Left lung (tissue), 4 donors: ENCODE measurements at regions not wholly inside any gene's neighbourhood (a gene's known extent, or its start where the extent isn't known, plus 50 kb on each side); places are given as distances from the start of the nearest gene placed in this dataset.

Source experiments
- ATAC-seq: fragments of 200-7000 bp; cut with Tn5 transposase; one replicate; pipeline ENCODE4 v1.9.1; 2020; ENCODE audit warnings: moderate library complexity
- DNase-seq, 4 donors: peaks; one replicate each; pipeline ENCODE4 v3.0.0-alpha.2; 2013 to 2020
- H3K27ac ChIP-seq, 2 donors: fragments of 200-600 bp; sonication (generic) in 1 of 2; one replicate each; pipeline versions ENCODE4 v1.5.0 to v1.8.0; 2020 to 2021
- H3K27me3 ChIP-seq, 2 donors: fragments of 200-600 bp; sonication (generic) in 1 of 2; one replicate each; pipeline versions ENCODE4 v1.5.0 to v1.8.0; 2020 to 2021
- H3K36me3 ChIP-seq, 2 donors: fragments of 200-600 bp; sonication (generic) in 1 of 2; one replicate each; pipeline versions ENCODE4 v1.5.0 to v1.8.0; 2020 to 2021
- H3K4me1 ChIP-seq, 2 donors: fragments of 200-600 bp; one replicate each; pipeline ENCODE4 v1.8.0; 2021
- H3K4me3 ChIP-seq, 2 donors: fragments of 200-600 bp; sonication (generic) in 1 of 2; one replicate each; pipeline versions ENCODE4 v1.5.0 to v1.8.0; 2020 to 2021; ENCODE audit warnings: mild to moderate bottlenecking in 1 of 2
- H3K9me3 ChIP-seq, 2 donors: fragments of 200-600 bp; sonication (generic) in 1 of 2; one replicate each; pipeline versions ENCODE4 v1.5.0 to v1.8.0; 2020 to 2021
- intact Hi-C, 2 donors: fragments of 100-400 bp; cut with DNase I; formaldehyde crosslinking; loops; one replicate each; pipeline versions ENCODE4 v1.11.2 to v1.14.2; 2022
- TF ChIP-seq, protein P1 (sequence below), 2 donors: fragments of 200-600 bp; sonication (generic) in 1 of 2; IDR thresholded peaks; one replicate each; pipeline versions ENCODE4 v1.5.0 to v1.8.0; 2021; ENCODE audit warnings: antibody characterized with exemption in 2 of 2
- donor health status: DM: no; HTN: yes; CAD: no.
- donor health status: DM: no; HTN: no; CAD: no.

DNA sequence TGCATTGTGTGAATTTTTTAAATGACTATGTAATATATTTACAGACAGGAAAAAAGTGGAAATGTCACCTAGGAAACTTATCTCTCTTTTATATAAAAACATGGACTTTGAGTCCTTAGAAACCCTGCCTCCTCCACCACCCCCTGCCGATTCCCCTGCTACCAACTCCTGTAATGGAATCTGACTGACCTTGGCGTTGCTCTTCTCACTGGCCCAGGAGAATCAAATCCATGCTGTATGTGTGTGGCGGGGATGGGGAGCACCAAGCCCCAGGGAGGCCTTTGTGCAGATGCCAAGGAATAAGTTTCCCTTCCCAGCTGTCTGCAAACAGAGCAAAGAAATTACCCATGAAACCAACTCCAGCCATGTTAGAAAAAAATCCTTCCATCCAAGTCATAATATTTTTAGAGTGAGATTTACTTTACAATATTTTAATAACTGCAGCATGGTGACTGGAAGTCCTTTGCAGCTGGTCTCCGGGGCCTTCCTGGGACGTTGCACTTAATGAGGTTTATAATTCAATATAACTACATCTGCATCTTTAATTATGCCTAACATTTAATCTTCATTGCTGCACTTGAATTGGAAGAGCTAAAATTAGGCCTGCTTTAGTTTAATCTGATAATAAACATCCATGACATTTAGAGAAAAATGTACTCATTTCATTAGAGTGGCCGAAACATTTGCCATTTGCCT lies 111.4 kb upstream of the CACUL1 start:
- no peaks in the 10 kb centered on the region for H3K36me3 ChIP-seq
- H3K27ac ChIP-seq: no peak overlapping the region
- intact Hi-C loops: no loop called here
- DNase-seq (peak in 2 of 4 donors; percentile 75 to 77), ATAC-seq (no peak)
- peaks cover 9 to 12% of the 10 kb centered on the region in 2 donors for H3K4me1 ChIP-seq
- TF ChIP-seq, protein P1, sequence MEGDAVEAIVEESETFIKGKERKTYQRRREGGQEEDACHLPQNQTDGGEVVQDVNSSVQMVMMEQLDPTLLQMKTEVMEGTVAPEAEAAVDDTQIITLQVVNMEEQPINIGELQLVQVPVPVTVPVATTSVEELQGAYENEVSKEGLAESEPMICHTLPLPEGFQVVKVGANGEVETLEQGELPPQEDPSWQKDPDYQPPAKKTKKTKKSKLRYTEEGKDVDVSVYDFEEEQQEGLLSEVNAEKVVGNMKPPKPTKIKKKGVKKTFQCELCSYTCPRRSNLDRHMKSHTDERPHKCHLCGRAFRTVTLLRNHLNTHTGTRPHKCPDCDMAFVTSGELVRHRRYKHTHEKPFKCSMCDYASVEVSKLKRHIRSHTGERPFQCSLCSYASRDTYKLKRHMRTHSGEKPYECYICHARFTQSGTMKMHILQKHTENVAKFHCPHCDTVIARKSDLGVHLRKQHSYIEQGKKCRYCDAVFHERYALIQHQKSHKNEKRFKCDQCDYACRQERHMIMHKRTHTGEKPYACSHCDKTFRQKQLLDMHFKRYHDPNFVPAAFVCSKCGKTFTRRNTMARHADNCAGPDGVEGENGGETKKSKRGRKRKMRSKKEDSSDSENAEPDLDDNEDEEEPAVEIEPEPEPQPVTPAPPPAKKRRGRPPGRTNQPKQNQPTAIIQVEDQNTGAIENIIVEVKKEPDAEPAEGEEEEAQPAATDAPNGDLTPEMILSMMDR (IDR thresholded peaks at IDR 0.05): no peak
- H3K9me3 ChIP-seq: no peaks in the 10 kb centered on the region
- H3K4me3 ChIP-seq: no peak overlapping the region
- H3K27me3 ChIP-seq: no peaks in the 10 kb centered on the region

DNA sequence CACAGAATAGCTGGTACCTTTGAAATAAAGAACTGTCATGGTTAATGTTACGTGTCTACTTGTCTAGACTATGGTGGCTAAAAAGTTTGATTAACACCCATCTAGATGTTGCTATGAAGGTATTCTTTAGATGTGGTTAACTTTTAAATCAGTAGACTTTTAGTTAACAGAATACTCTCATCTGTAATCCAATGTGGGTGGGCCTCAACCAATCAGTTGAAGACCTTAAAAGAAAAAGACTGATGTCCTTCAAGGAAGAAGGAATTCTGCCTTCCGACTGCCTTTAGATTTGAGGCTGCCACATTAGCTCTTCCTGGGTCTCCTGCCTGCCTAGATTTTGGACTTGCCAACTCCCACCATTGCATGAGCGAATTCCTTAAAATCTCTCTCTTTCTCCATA lies 113.0 kb upstream of the CACUL1 start:
- Histone ChIP-seq H3K4me3 (no peak overlapping the region), H3K27me3 (no peaks in the 10 kb centered on the region), H3K9me3 (no peaks in the 10 kb centered on the region), H3K4me1 (peaks cover 11 to 15% of the 10 kb centered on the region in 2 donors), H3K27ac (no peak overlapping the region), H3K36me3 (no peaks in the 10 kb centered on the region)
- TF ChIP-seq, protein P1 (IDR thresholded peaks at IDR 0.05): no peak
- DNase-seq (no peak), ATAC-seq (no peak)
- intact Hi-C loops: no loop called here

DNA sequence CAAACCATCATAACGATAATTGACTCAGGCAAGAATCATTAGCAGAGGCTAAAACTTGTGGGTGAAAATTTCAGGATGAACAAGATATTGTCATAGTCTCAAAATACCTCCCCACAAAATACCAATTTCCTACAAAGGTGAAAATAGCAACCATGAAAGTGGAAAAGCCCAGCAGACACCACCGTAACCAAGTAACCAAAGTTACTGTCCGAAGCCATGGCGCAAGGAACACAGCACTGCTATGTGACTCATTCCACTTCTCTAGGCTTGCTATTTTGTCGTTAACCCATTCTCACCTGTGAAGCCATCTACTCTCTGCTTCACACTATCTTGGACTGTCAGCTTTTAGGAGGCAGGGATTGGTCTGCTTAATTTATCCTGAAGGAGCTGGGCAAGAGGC lies 113.8 kb upstream of the CACUL1 start:
- Histone ChIP-seq H3K27me3 (no peaks in the 10 kb centered on the region), H3K4me1 (peaks cover 11 to 19% of the 10 kb centered on the region in 2 donors), H3K27ac (no peak overlapping the region), H3K4me3 (no peak overlapping the region), H3K36me3 (no peaks in the 10 kb centered on the region), H3K9me3 (no peaks in the 10 kb centered on the region)
- DNase-seq: no peak
- intact Hi-C loops: no loop called here
- TF ChIP-seq, protein P1 (IDR thresholded peaks at IDR 0.05): no peak
- no peak for ATAC-seq

DNA sequence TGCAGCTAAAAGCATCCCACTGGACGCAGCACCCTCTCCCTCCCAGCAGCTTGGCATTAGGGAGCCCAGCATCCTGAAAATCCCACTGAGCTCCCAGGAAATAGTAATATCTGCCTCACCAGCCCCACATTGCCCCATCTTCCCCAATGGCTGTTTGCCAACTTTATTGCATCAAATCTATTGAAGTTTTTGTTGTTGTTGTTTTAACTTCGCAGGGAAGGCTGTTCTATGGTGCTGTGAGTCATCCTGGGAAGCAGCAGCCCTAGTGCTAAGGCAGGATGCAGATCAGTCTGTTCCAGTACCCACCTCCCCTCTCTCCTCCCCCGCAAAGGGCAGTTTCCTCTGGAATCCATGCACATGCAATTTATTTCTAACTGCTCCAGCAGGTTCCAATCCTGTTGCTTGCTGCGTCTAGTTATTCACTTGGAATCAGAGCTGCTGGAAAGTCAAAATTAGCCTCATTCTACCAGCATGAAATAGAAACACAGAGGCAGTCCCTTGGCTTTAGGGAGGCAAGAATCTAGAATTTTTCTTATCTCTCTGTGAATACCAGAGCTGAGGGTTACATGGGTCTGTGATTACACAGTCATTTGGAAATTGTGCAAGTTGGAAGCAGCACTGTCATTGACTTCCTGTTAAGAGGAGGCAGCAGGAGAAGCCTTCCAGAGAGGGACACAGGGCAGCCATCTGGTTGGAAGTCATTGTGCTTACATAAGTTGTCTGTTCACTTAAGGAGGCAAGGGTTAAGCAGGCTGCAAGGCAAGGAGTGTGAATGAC lies 115.9 kb upstream of the CACUL1 start:
- TF ChIP-seq, protein P1 (IDR thresholded peaks at IDR 0.05): no peak
- H3K27me3 ChIP-seq: no peaks in the 10 kb centered on the region
- peak; percentile 72 for ATAC-seq
- DNase-seq: peak in 2 of 4 donors; percentile 41 to 70
- intact Hi-C loops: no loop called here
- peaks cover 11 to 19% of the 10 kb centered on the region in 2 donors for H3K4me1 ChIP-seq
- no peaks in the 10 kb centered on the region for H3K36me3 ChIP-seq
- H3K9me3 ChIP-seq: no peaks in the 10 kb centered on the region
- no peak overlapping the region for H3K4me3 ChIP-seq
- peak overlapping the region in 1 of 2 donors; percentile 50 for H3K27ac ChIP-seq

DNA sequence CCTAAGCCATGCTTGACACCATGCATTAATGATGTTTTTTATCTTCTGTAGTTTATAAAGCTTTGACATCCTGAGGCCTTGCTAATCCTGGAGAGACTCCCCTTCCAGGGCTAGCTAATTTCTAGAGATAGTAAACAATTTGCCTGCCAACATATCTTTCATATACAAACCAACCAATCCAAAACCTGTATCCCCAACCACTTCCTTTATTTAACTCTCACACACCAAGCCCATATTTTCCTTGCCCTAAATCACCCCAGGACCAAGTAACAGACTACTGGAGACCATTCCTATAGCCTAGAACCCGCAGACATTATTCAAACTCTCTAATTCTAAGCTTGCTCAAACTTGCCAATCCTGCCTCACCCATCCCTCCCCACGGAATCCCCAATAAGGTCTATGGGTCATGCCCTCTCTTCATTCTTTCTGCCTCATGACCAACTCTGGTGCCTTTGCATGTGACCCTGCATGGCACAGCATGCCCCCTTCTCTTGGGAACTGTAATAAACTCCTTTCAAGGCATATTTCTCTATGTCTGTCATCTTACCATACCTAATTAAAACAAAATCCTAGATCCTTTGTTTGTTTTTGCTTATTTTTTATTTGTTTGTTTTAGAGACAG lies 116.6 kb upstream of the CACUL1 start:
- peaks cover 11 to 19% of the 10 kb centered on the region in 2 donors for H3K4me1 ChIP-seq
- no peak overlapping the region for H3K27ac ChIP-seq
- intact Hi-C loops: no loop called here
- no peaks in the 10 kb centered on the region for H3K27me3 ChIP-seq
- no peak for DNase-seq
- ATAC-seq: no peak
- H3K36me3 ChIP-seq: no peaks in the 10 kb centered on the region
- H3K9me3 ChIP-seq: peaks cover 0 to 2% of the 10 kb centered on the region in 2 donors
- H3K4me3 ChIP-seq: no peak overlapping the region
- TF ChIP-seq, protein P1 (IDR thresholded peaks at IDR 0.05): no peak
